ENCODE measurements at regions not wholly inside any gene's neighbourhood (a gene's known extent, or its start where the extent isn't known, plus 50 kb on each side); places are given as distances from the start of the nearest gene placed in this dataset.

GRCh38 chr7:14045651-14046050 lies 56.2 kb upstream of the ETV1 start:
- TF ChIP-seq, protein P1, sequence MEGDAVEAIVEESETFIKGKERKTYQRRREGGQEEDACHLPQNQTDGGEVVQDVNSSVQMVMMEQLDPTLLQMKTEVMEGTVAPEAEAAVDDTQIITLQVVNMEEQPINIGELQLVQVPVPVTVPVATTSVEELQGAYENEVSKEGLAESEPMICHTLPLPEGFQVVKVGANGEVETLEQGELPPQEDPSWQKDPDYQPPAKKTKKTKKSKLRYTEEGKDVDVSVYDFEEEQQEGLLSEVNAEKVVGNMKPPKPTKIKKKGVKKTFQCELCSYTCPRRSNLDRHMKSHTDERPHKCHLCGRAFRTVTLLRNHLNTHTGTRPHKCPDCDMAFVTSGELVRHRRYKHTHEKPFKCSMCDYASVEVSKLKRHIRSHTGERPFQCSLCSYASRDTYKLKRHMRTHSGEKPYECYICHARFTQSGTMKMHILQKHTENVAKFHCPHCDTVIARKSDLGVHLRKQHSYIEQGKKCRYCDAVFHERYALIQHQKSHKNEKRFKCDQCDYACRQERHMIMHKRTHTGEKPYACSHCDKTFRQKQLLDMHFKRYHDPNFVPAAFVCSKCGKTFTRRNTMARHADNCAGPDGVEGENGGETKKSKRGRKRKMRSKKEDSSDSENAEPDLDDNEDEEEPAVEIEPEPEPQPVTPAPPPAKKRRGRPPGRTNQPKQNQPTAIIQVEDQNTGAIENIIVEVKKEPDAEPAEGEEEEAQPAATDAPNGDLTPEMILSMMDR (IDR thresholded peaks at IDR 0.05): no peak
- TF ChIP-seq EZH2phosphoT487 (IDR thresholded peaks at IDR 0.05): no peak
